Activated B cell treated with CpG ODN at 0.5 μM for 24 hours (primary cell): ENCODE measurements at regions not wholly inside any gene's neighbourhood (a gene's known extent, or its start where the extent isn't known, plus 50 kb on each side); places are given as distances from the start of the nearest gene placed in this dataset.

Experiments
- ATAC-seq: fragments of 200-7000 bp; cut with Tn5 transposase; one replicate; pipeline ENCODE4 v1.10.0; 2021; ENCODE audit warnings: low read depth, mild to moderate bottlenecking, moderate library complexity
- CTCF ChIA-PET: fragments of 350-600 bp; sonication (Branson Sonifier 250); formaldehyde crosslinking; loops from one replicate; lab custom pipeline; 2021; ENCODE audit warnings: antibody characterized with exemption; lab: Charles Lee
- POLR2A ChIA-PET: fragments of 350-600 bp; sonication (Branson Sonifier 250); formaldehyde crosslinking; loops from one replicate; lab custom pipeline; 2021; ENCODE audit warnings: antibody characterized with exemption; lab: Charles Lee
- DNase-seq: peaks from one replicate; pipeline ENCODE4 v3.0.0; 2022
- H3K27ac Mint-ChIP-seq: one replicate; pipeline ENCODE4 v1.8.0; 2020; ENCODE audit warnings: mixed read lengths
- H3K27me3 Mint-ChIP-seq: one replicate; pipeline ENCODE4 v1.8.0; 2021; ENCODE audit warnings: mixed read lengths
- H3K36me3 Mint-ChIP-seq: one replicate; pipeline ENCODE4 v1.8.0; 2021; ENCODE audit warnings: low read depth, mixed read lengths
- H3K4me1 Mint-ChIP-seq: one replicate; pipeline ENCODE4 v1.8.0; 2021; ENCODE audit warnings: mixed read lengths
- H3K4me3 Mint-ChIP-seq: one replicate; pipeline ENCODE4 v1.8.0; 2020; ENCODE audit warnings: mild to moderate bottlenecking, mixed read lengths
- H3K9me3 Mint-ChIP-seq: one replicate; pipeline ENCODE4 v1.8.0; 2020; ENCODE audit warnings: mixed read lengths
- CTCF ChIP-seq: fragments of 200-600 bp; IDR thresholded peaks from one replicate; pipeline ENCODE4 v1.8.0; 2022; ENCODE audit warnings: antibody characterized with exemption, mild to moderate bottlenecking
- intact Hi-C: fragments of 100-400 bp; cut with micrococcal nuclease; formaldehyde crosslinking; loops from one replicate; pipeline ENCODE4 v1.15.1; 2024

GRCh38 chr4:30616942-30617646 is 103.1 kb upstream of the PCDH7 start:
- CTCF ChIA-PET = no interaction called here
- Mint-ChIP-seq H3K36me3 (no peaks in the 10 kb centered on the region), H3K4me3 (no peak overlapping the region)

GRCh38 chr4:30617836-30618235 is 102.3 kb upstream of the PCDH7 start:
- intact Hi-C loops = no loop called here
- Mint-ChIP-seq H3K36me3 (no peaks in the 10 kb centered on the region), H3K27ac (no peak overlapping the region), H3K4me3 (no peak overlapping the region), H3K27me3 (no peaks in the 10 kb centered on the region), H3K4me1 (no peaks in the 10 kb centered on the region), H3K9me3 (no peaks in the 10 kb centered on the region)
- TF ChIP-seq CTCF = no peak
- DNase-seq = no peak
- ATAC-seq = no peak
- CTCF ChIA-PET = no interaction called here
- POLR2A ChIA-PET = no interaction called here

More at GRCh38 chr4:30616942-30617646, 103.1 kb upstream of the PCDH7 start:
- no peak for ATAC-seq
- intact Hi-C loops = no loop called here
- H3K27me3 Mint-ChIP-seq = no peaks in the 10 kb centered on the region
- POLR2A ChIA-PET = no interaction called here
- H3K4me1 Mint-ChIP-seq = no peaks in the 10 kb centered on the region
- TF ChIP-seq CTCF = no peak
- H3K9me3 Mint-ChIP-seq = no peaks in the 10 kb centered on the region
- H3K27ac Mint-ChIP-seq = no peak overlapping the region
- DNase-seq = no peak

DNA sequence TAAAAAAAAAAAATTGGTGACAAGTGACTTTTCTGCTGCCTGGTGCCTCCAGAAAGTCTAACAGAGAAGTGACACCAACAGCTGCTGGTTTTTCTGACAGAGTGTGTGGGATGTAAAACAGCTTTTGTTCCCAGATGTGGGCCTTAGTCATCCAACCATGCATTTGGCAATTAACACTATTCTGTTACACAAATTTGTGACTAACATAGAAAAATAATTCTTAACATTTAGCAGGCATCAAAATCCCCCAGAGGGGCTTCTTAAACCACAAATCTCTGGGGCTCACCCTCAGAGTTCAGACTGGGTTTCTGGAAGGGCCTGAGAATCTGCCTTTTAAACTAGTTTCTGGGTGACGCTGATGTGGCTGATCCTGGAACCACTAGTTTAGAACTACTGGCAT is 100.5 kb upstream of the PCDH7 start:
- no peak overlapping the region for H3K4me3 Mint-ChIP-seq
- ATAC-seq = no peak
- H3K36me3 Mint-ChIP-seq = no peaks in the 10 kb centered on the region
- TF ChIP-seq CTCF = no peak
- ChIA-PET CTCF (no interaction called here), POLR2A (no interaction called here)
- H3K9me3 Mint-ChIP-seq = no peaks in the 10 kb centered on the region
- H3K27me3 Mint-ChIP-seq = no peaks in the 10 kb centered on the region
- intact Hi-C loops = no loop called here
- no peaks in the 10 kb centered on the region for H3K4me1 Mint-ChIP-seq
- DNase-seq = no peak
- H3K27ac Mint-ChIP-seq = no peak overlapping the region

- Mint-ChIP-seq H3K27ac (no peak overlapping the region), H3K27me3 (no peaks in the 10 kb centered on the region), H3K4me3 (no peak overlapping the region), H3K36me3 (no peaks in the 10 kb centered on the region), H3K9me3 (no peaks in the 10 kb centered on the region), H3K4me1 (no peaks in the 10 kb centered on the region)
- intact Hi-C loops = no loop called here
- ChIA-PET CTCF (no interaction called here), POLR2A (no interaction called here)
- no peak for TF ChIP-seq CTCF
- DNase-seq = no peak
- ATAC-seq = no peak
Observed at GRCh38 chr4:30620711-30621110, 99.5 kb upstream of the PCDH7 start.

GRCh38 chr4:30630431-30630830 is 89.7 kb upstream of the PCDH7 start:
- H3K4me3 Mint-ChIP-seq = no peak overlapping the region
- H3K4me1 Mint-ChIP-seq = no peaks in the 10 kb centered on the region

More at GRCh38 chr4:30630431-30630830, 89.7 kb upstream of the PCDH7 start:
- H3K27ac Mint-ChIP-seq = no peak overlapping the region
- CTCF ChIA-PET = no interaction called here
- no peak for TF ChIP-seq CTCF
- DNase-seq (no peak), ATAC-seq (no peak)
- H3K27me3 Mint-ChIP-seq = no peaks in the 10 kb centered on the region
- POLR2A ChIA-PET = no interaction called here
- no peaks in the 10 kb centered on the region for H3K36me3 Mint-ChIP-seq
- intact Hi-C loops = no loop called here
- no peaks in the 10 kb centered on the region for H3K9me3 Mint-ChIP-seq
